Left lung (tissue), 4 donors: ENCODE measurements at regions not wholly inside any gene's neighbourhood (a gene's known extent, or its start where the extent isn't known, plus 50 kb on each side); places are given as distances from the start of the nearest gene placed in this dataset.

Experiments
- ATAC-seq: fragments of 200-7000 bp; cut with Tn5 transposase; one replicate; pipeline ENCODE4 v1.9.1; 2020; ENCODE audit warnings: moderate library complexity
- DNase-seq, 4 donors: peaks; one replicate each; pipeline ENCODE4 v3.0.0-alpha.2; 2013 to 2020
- H3K27ac ChIP-seq, 2 donors: fragments of 200-600 bp; sonication (generic) in 1 of 2; one replicate each; pipeline versions ENCODE4 v1.5.0 to v1.8.0; 2020 to 2021
- H3K27me3 ChIP-seq, 2 donors: fragments of 200-600 bp; sonication (generic) in 1 of 2; one replicate each; pipeline versions ENCODE4 v1.5.0 to v1.8.0; 2020 to 2021
- H3K36me3 ChIP-seq, 2 donors: fragments of 200-600 bp; sonication (generic) in 1 of 2; one replicate each; pipeline versions ENCODE4 v1.5.0 to v1.8.0; 2020 to 2021
- H3K4me1 ChIP-seq, 2 donors: fragments of 200-600 bp; one replicate each; pipeline ENCODE4 v1.8.0; 2021
- H3K4me3 ChIP-seq, 2 donors: fragments of 200-600 bp; sonication (generic) in 1 of 2; one replicate each; pipeline versions ENCODE4 v1.5.0 to v1.8.0; 2020 to 2021; ENCODE audit warnings: mild to moderate bottlenecking in 1 of 2
- H3K9me3 ChIP-seq, 2 donors: fragments of 200-600 bp; sonication (generic) in 1 of 2; one replicate each; pipeline versions ENCODE4 v1.5.0 to v1.8.0; 2020 to 2021
- CTCF ChIP-seq, 2 donors: fragments of 200-600 bp; sonication (generic) in 1 of 2; IDR thresholded peaks; one replicate each; pipeline versions ENCODE4 v1.5.0 to v1.8.0; 2021; ENCODE audit warnings: antibody characterized with exemption in 2 of 2
- intact Hi-C, 2 donors: fragments of 100-400 bp; cut with DNase I; formaldehyde crosslinking; loops; one replicate each; pipeline versions ENCODE4 v1.11.2 to v1.14.2; 2022
- donor health status: DM: no; HTN: yes; CAD: no.
- donor health status: DM: no; HTN: no; CAD: no.

GRCh38 chr6:67722861-67723261, 912.2 kb upstream of the ADGRB3 start:
- Histone ChIP-seq H3K27me3 (no peaks in the 10 kb centered on the region), H3K9me3 (peaks cover 0 to 33% of the 10 kb centered on the region in 2 donors), H3K4me3 (no peak overlapping the region), H3K36me3 (no peaks in the 10 kb centered on the region), H3K27ac (no peak overlapping the region), H3K4me1 (no peaks in the 10 kb centered on the region)
- DNase-seq = peak in 1 of 4 donors; percentile 62
- no peak for ATAC-seq
- intact Hi-C loops = no loop called here
- no peak for TF ChIP-seq CTCF (IDR thresholded peaks at IDR 0.05)

- Histone ChIP-seq H3K9me3 (no peaks in the 10 kb centered on the region), H3K36me3 (no peaks in the 10 kb centered on the region), H3K4me3 (no peak overlapping the region), H3K4me1 (no peaks in the 10 kb centered on the region), H3K27ac (no peak overlapping the region), H3K27me3 (no peaks in the 10 kb centered on the region)
- peak in 1 of 4 donors; percentile 2 for DNase-seq
- intact Hi-C loops = no loop called here
- no peak for TF ChIP-seq CTCF (IDR thresholded peaks at IDR 0.05)
- peak; percentile 93 for ATAC-seq
Measured at GRCh38 chr6:67717281-67717680, 917.8 kb upstream of the ADGRB3 start.

- Histone ChIP-seq H3K4me3 (no peak overlapping the region), H3K9me3 (peaks cover 0 to 15% of the 10 kb centered on the region in 2 donors), H3K4me1 (no peaks in the 10 kb centered on the region), H3K27ac (no peak overlapping the region), H3K27me3 (no peaks in the 10 kb centered on the region), H3K36me3 (no peaks in the 10 kb centered on the region)
- intact Hi-C loops = no loop called here
- ATAC-seq (no peak), DNase-seq (no peak)
- no peak for TF ChIP-seq CTCF (IDR thresholded peaks at IDR 0.05)
Measured at GRCh38 chr6:67706388-67706787, 928.7 kb upstream of the ADGRB3 start.

GRCh38 chr6:67698534-67698933, 936.5 kb upstream of the ADGRB3 start:
- DNase-seq = peak in 2 of 4 donors; percentile 13 to 57
- intact Hi-C loops = no loop called here
- H3K36me3 ChIP-seq = no peaks in the 10 kb centered on the region

GRCh38 chr6:67694127-67694526, 941.0 kb upstream of the ADGRB3 start:
- TF ChIP-seq CTCF (IDR thresholded peaks at IDR 0.05) = no peak
- ATAC-seq (no peak), DNase-seq (no peak)
- H3K4me3 ChIP-seq = no peak overlapping the region
- no peaks in the 10 kb centered on the region for H3K27me3 ChIP-seq
- H3K27ac ChIP-seq = no peak overlapping the region
- H3K9me3 ChIP-seq = peaks cover 0 to 7% of the 10 kb centered on the region in 2 donors
- H3K4me1 ChIP-seq = no peaks in the 10 kb centered on the region
- H3K36me3 ChIP-seq = no peaks in the 10 kb centered on the region
- intact Hi-C loops = no loop called here

More at GRCh38 chr6:67698534-67698933, 936.5 kb upstream of the ADGRB3 start:
- peak; percentile 95 for ATAC-seq
- Histone ChIP-seq H3K4me3 (no peak overlapping the region), H3K4me1 (peaks cover 0 to 4% of the 10 kb centered on the region in 2 donors), H3K27ac (no peak overlapping the region), H3K9me3 (no peaks in the 10 kb centered on the region), H3K27me3 (no peaks in the 10 kb centered on the region)
- TF ChIP-seq CTCF (IDR thresholded peaks at IDR 0.05) = no peak
